Heart right ventricle (tissue), 16 donors: ENCODE measurements at regions not wholly inside any gene's neighbourhood (a gene's known extent, or its start where the extent isn't known, plus 50 kb on each side); places are given as distances from the start of the nearest gene placed in this dataset.
"Not testable (repeated sequence)": the region's sequence is repeated elsewhere in the genome, so short reads cannot be mapped to it uniquely, and the experiment has no call there.

Source experiments
- ATAC-seq, 8 donors: fragments of 200-7000 bp; cut with Tn5 transposase; one replicate each; pipeline ENCODE4 v1.9.1; 2020; ENCODE audit warnings: mild to moderate bottlenecking in 8 of 8, moderate library complexity in 8 of 8, moderate number of reproducible peaks in 1 of 8
- DNase-seq, 2 donors: peaks; one replicate each; pipeline ENCODE4 v3.0.0-alpha.2; 2020
- H3K27ac ChIP-seq, 10 donors: fragments of 200-600 bp; sonication (generic) in 2 of 10; one replicate each; pipeline versions ENCODE4 v1.5.0 to v1.8.0; 2020 to 2022; ENCODE audit warnings: mild to moderate bottlenecking in 3 of 10
- H3K27me3 ChIP-seq, 7 donors: fragments of 200-600 bp; one replicate each; pipeline ENCODE4 v1.8.0; 2021 to 2022; ENCODE audit warnings: mild to moderate bottlenecking in 2 of 7
- H3K36me3 ChIP-seq, 9 donors: fragments of 200-600 bp; sonication (generic) in 1 of 9; one replicate each; pipeline versions ENCODE4 v1.5.0 to v1.8.0; 2020 to 2022; ENCODE audit warnings: mild to moderate bottlenecking in 2 of 9
- H3K4me1 ChIP-seq, 9 donors: fragments of 200-600 bp; sonication (generic) in 1 of 9; one replicate each; pipeline versions ENCODE4 v1.5.0 to v1.8.0; 2020 to 2022; ENCODE audit warnings: mild to moderate bottlenecking in 4 of 9
- H3K4me3 ChIP-seq, 10 donors: fragments of 200-600 bp; sonication (generic) in 2 of 10; one replicate each; pipeline versions ENCODE4 v1.5.0 to v1.8.0; 2020 to 2022; ENCODE audit warnings: mild to moderate bottlenecking in 7 of 10, moderate library complexity in 2 of 10
- H3K9me3 ChIP-seq, 11 donors: fragments of 200-600 bp in 10 of 11; sonication (generic) in 2 of 11; one replicate each; pipeline versions ENCODE4 v1.5.0 to v1.8.0; 2013 to 2022; ENCODE audit warnings: mild to moderate bottlenecking in 2 of 11, control low read depth in 1 of 11, moderate library complexity in 1 of 11
- WGBS, 2 donors: extraction: QIAGEN DNeasy Blood & Tissue Kit; methylation state at CpG; one replicate each; pipeline ENCODE4 v1.1.7; 2013; ENCODE audit warnings: inconsistent platforms in 1 of 2; 5-methylcytosine and 5-hydroxymethylcytosine counted together
- intact Hi-C, 10 donors: fragments of 100-400 bp; cut with DNase I; formaldehyde crosslinking; loops; one replicate each; pipeline versions ENCODE4 v1.11.1 to v1.14.2; 2022
- TF ChIP-seq, protein P1 (sequence below), 9 donors: fragments of 200-600 bp; sonication (generic) in 2 of 9; IDR thresholded peaks; one replicate each; pipeline versions ENCODE4 v1.5.0 to v1.8.0; 2021 to 2022; ENCODE audit warnings: antibody characterized with exemption in 9 of 9, mild to moderate bottlenecking in 5 of 9, moderate library complexity in 1 of 9
- donor health status: Arrhythmogenic right ventricular cardiomyopathy.
- donor health status: ischemic (EF 13 %, LVEDD 7.1; RV severe dilation, severe dysfunction).
- donor health status: healthy with polysubstance abuse.
- donor health status: DM: no; HTN: yes; CAD: no.
- donor health status: DM: no; HTN: no; CAD: no.
- donor health status: ischemic (EF 25% LVEDD 6.9; RV normal size, moderate dysfunction).
- donor health status: ischemic (EF 25% LVEDD 5.7; RV mildly dilated, moderate dysfunction).
- donor health status: healthy.
- donor health status: DM: yes; HTN: yes; CAD: no.
- donor health status: Ischemic cardiomyopathy.
- donor health status: ischemic (EF 35%, LVEDD 5.7; RV mildly dilated, moderate dysfunction).
- donor health status: nonischemic (EF 11% LVEDD 7.7; RV severe dilation, severe dysfunction).
- donor health status: DM: yes; HTN: yes; CAD: no.
- donor health status: PGD.
- donor health status: ischemic (EF 29% LVEDD 5.4; RV normal size, mild dysfunction).
- donor health status: nonischemic (EF 23%, LVEDD 6.1; RV moderate dilation, normal function).

DNA sequence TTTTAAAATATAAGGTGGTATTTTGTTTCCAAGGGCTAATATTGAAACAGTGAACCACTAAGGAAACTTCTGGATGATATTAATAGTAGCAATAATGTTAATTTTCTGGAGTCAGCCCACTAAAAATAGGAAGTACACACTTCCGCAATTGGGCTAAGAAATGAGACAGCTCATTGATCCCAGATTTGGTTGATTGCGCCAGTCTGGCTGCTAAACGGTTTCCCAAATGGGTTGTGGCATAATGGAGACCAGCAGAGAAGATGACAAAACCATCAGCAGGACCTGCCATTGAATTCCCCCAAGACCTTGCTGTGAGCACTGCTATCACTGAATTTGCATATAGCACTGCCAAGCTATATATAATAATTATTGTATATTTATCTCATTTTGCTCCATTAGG is 71.2 kb upstream of the SGK1 start:
- TF ChIP-seq, protein P1, sequence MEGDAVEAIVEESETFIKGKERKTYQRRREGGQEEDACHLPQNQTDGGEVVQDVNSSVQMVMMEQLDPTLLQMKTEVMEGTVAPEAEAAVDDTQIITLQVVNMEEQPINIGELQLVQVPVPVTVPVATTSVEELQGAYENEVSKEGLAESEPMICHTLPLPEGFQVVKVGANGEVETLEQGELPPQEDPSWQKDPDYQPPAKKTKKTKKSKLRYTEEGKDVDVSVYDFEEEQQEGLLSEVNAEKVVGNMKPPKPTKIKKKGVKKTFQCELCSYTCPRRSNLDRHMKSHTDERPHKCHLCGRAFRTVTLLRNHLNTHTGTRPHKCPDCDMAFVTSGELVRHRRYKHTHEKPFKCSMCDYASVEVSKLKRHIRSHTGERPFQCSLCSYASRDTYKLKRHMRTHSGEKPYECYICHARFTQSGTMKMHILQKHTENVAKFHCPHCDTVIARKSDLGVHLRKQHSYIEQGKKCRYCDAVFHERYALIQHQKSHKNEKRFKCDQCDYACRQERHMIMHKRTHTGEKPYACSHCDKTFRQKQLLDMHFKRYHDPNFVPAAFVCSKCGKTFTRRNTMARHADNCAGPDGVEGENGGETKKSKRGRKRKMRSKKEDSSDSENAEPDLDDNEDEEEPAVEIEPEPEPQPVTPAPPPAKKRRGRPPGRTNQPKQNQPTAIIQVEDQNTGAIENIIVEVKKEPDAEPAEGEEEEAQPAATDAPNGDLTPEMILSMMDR (IDR thresholded peaks at IDR 0.05), result no peak
- H3K9me3 ChIP-seq, result peaks cover 0 to 5% (median 0%) of the 10 kb centered on the region in 11 donors
- H3K4me1 ChIP-seq, result no peaks in the 10 kb centered on the region
- no peak overlapping the region for H3K4me3 ChIP-seq
- intact Hi-C loops, result no loop called here
- no peaks in the 10 kb centered on the region for H3K36me3 ChIP-seq
- no peak overlapping the region for H3K27ac ChIP-seq
- DNase-seq (no peak), ATAC-seq (no peak)
- H3K27me3 ChIP-seq, result no peaks in the 10 kb centered on the region
- WGBS, 2 donors, result 77 to 85% methylated on average over 3 of the region's 3 CpGs

DNA sequence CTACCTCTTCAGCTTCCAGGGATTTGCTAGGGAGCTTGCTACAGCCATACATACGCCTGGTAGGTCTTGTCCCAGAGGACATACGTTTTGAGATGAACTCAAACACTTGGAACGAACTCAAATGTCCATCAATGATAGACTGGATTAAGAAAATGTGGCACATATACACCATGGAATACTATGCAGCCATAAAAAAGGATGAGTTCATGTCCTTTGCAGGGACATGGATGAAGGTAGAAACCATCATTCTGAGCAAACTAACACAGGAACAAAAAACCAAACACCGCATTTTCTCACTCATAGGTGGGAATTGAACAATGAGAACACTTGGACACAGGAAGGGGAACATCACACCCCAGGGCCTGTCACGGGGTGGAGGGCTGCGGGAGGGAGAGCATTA is 68.6 kb upstream of the SGK1 start:
- DNase-seq, ATAC-seq: not testable (repeated sequence)

DNA sequence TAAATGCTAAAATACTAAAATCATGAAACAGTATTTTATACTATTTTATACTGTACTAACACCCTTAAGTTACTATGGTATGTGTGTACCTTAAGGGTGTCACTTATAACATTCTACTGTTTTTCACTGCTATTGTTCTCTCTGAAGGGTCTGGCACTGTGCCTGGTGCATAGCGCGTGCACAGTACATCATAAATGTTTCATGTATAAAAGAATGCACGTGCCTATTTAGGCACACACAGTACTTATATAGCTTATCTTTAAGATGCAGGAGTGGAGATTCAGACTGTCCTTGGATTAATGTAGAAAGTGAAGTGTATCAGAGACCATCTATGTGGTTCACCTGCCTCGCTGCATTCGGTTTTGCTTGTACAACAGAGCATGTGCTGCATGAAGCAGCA is 64.0 kb upstream of the SGK1 start:
- 65 to 72% methylated on average over 5 of the region's 5 CpGs for WGBS, 2 donors

More for the DNA sequence above, 68.6 kb upstream of the SGK1 start:
- H3K4me3 ChIP-seq, H3K27me3 ChIP-seq, H3K4me1 ChIP-seq, H3K36me3 ChIP-seq, H3K9me3 ChIP-seq, intact Hi-C loops, H3K27ac ChIP-seq: not testable (repeated sequence)
- WGBS, 2 donors, result 74 to 86% methylated on average over 5 to 6 of the region's 6 CpGs

DNA sequence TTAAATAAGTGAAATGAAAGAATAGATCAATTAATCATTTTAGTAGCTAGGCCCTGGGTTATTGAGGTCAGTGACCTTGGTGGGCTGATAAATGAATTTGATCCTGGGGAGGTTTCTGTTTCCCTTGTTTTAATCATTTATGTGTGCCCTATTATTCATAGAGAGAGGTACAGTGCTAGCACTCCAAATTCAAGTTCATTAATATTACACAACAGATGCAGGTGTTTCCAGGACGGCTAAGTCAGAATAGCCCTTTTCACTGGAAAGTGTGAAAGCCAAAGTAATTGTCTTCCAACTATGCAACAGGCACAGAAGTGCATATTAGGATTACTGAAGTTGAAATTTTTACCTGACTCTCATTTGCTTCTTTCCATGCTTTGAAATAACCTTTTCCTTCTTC is 61.7 kb upstream of the SGK1 start:
- Histone ChIP-seq H3K4me3 (no peak overlapping the region), H3K36me3 (no peaks in the 10 kb centered on the region), H3K4me1 (peaks cover 0 to 15% (median 4%) of the 10 kb centered on the region in 9 donors), H3K9me3 (no peaks in the 10 kb centered on the region), H3K27ac (peak overlapping the region in 7 of 10 donors; percentile 11 to 60 (median 34)), H3K27me3 (no peaks in the 10 kb centered on the region)
- WGBS, 2 donors, result 73 to 77% methylated on average over 1 of the region's 1 CpG
- TF ChIP-seq, protein P1 (IDR thresholded peaks at IDR 0.05), result no peak
- intact Hi-C loops, result no loop called here
- no peak for ATAC-seq
- no peak for DNase-seq

More for the DNA sequence above, 64.0 kb upstream of the SGK1 start:
- no peak for ATAC-seq
- Histone ChIP-seq H3K27me3 (no peaks in the 10 kb centered on the region), H3K4me1 (peaks cover 0 to 7% (median 3%) of the 10 kb centered on the region in 9 donors), H3K4me3 (no peak overlapping the region), H3K27ac (no peak overlapping the region), H3K36me3 (no peaks in the 10 kb centered on the region), H3K9me3 (peaks cover 0 to 5% (median 0%) of the 10 kb centered on the region in 11 donors)
- intact Hi-C loops, result no loop called here
- DNase-seq, result no peak
- TF ChIP-seq, protein P1 (IDR thresholded peaks at IDR 0.05), result no peak

DNA sequence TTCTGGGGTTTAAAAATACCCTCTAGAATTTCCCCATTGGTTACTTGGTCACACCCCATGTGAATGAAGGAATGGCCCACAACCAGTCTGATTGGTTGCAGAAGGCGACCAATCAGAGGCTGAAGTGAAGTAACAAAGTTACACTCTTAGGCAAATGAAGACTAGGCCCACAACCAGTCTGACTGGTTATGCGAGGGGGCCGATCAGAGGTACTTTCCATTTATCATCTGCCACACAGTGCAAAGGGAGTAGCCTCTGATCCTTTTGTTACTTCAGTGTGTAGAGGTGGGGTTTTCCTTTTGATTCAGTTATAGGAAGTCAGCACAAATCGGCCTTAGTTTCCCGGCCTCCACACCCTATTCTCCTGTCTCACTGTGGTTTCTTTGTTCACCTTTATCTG is 61.2 kb upstream of the SGK1 start:
- Histone ChIP-seq H3K36me3 (no peaks in the 10 kb centered on the region), H3K27ac (peak overlapping the region in 7 of 10 donors; percentile 11 to 60 (median 34)), H3K27me3 (no peaks in the 10 kb centered on the region), H3K9me3 (no peaks in the 10 kb centered on the region), H3K4me3 (no peak overlapping the region), H3K4me1 (peaks cover 0 to 20% (median 4%) of the 10 kb centered on the region in 9 donors)
- TF ChIP-seq, protein P1 (IDR thresholded peaks at IDR 0.05), result no peak
- ATAC-seq, result peak in 7 of 8 donors; percentile 16 to 86 (median 58)
- peak in 1 of 2 donors; percentile 8 for DNase-seq
- 71 to 73% methylated on average over 5 of the region's 5 CpGs for WGBS, 2 donors
- intact Hi-C loops, result no loop called here
